ENCODE measurements at regions not wholly inside any gene's neighbourhood (a gene's known extent, or its start where the extent isn't known, plus 50 kb on each side); places are given as distances from the start of the nearest gene placed in this dataset.

- DNase-seq (ENCODE audit: low read depth in 2 of 2): no peak
Measured at GRCh38 chr2:62302631-62303435, 106.9 kb downstream of the B3GNT2 start.

- no peak for DNase-seq (ENCODE audit: low read depth in 2 of 2)
Measured at GRCh38 chr2:62300925-62301324, 105.0 kb downstream of the B3GNT2 start.

GRCh38 chr2:62297624-62298010, 101.7 kb downstream of the B3GNT2 start:
- DNase-seq (ENCODE audit: low read depth in 2 of 2): no peak

GRCh38 chr2:62296832-62297623, 101.1 kb downstream of the B3GNT2 start:
- no peak for DNase-seq (ENCODE audit: low read depth in 2 of 2)

GRCh38 chr2:62296034-62296831, 100.3 kb downstream of the B3GNT2 start:
- DNase-seq (ENCODE audit: low read depth in 2 of 2): no peak

GRCh38 chr2:62293490-62294271, 97.8 kb downstream of the B3GNT2 start:
- no peak for DNase-seq (ENCODE audit: low read depth in 2 of 2)

- DNase-seq (ENCODE audit: low read depth in 2 of 2): no peak
Measured at GRCh38 chr2:62293151-62293489, 97.2 kb downstream of the B3GNT2 start.

GRCh38 chr2:62292190-62292589, 96.3 kb downstream of the B3GNT2 start:
- no peak for DNase-seq (ENCODE audit: low read depth in 2 of 2)

GRCh38 chr2:62291517-62292137, 95.7 kb downstream of the B3GNT2 start:
- no peak for DNase-seq (ENCODE audit: low read depth in 2 of 2)

GRCh38 chr2:62291052-62291451, 95.1 kb downstream of the B3GNT2 start:
- DNase-seq (ENCODE audit: low read depth in 2 of 2): no peak

- peak in 1 of 2 donors; percentile 48 for DNase-seq (ENCODE audit: low read depth in 2 of 2)
Measured at GRCh38 chr2:62287899-62288880, 92.3 kb downstream of the B3GNT2 start.

- DNase-seq (ENCODE audit: low read depth in 2 of 2): no peak
Measured at GRCh38 chr2:62287282-62287681, 91.4 kb downstream of the B3GNT2 start.

GRCh38 chr2:62286089-62286785, 90.3 kb downstream of the B3GNT2 start:
- no peak for DNase-seq (ENCODE audit: low read depth in 2 of 2)

GRCh38 chr2:62284980-62285379, 89.1 kb downstream of the B3GNT2 start:
- DNase-seq (ENCODE audit: low read depth in 2 of 2): no peak

- no peak for DNase-seq (ENCODE audit: low read depth in 2 of 2)
Measured at GRCh38 chr2:62284471-62284870, 88.6 kb downstream of the B3GNT2 start.

GRCh38 chr2:62283147-62283546, 87.2 kb downstream of the B3GNT2 start:
- DNase-seq (ENCODE audit: low read depth in 2 of 2): no peak

- DNase-seq (ENCODE audit: low read depth in 2 of 2): no peak
Measured at GRCh38 chr2:62281663-62282062, 85.7 kb downstream of the B3GNT2 start.

GRCh38 chr2:62277688-62278087, 81.8 kb downstream of the B3GNT2 start:
- DNase-seq (ENCODE audit: low read depth in 2 of 2): no peak

Measured in stimulated activated CD8-positive, alpha-beta memory T cell treated with anti-CD3 and anti-CD28 coated beads, Interleukin-7, amount 100 ng/mL, for 1 hour (primary cell).